Activated CD4-positive, CD25-positive, alpha-beta regulatory T cell treated with anti-CD3 and anti-CD28 coated beads, Interleukin-2, amount 50 U/mL, for 16 hours (primary cell): ENCODE measurements at regions not wholly inside any gene's neighbourhood (a gene's known extent, or its start where the extent isn't known, plus 50 kb on each side); places are given as distances from the start of the nearest gene placed in this dataset.

Experiments used
- DNase-seq: peaks from one replicate; pipeline ENCODE4 v3.0.0-alpha.2; 2020; ENCODE audit warnings: low read depth, low spot score

GRCh38 chr10:20954519-20954918 lies 57.4 kb upstream of the NEBL start:
- DNase-seq: no peak

- DNase-seq: no peak
Observed at GRCh38 chr10:20953120-20953519, 56.0 kb upstream of the NEBL start.

- DNase-seq: no peak
Observed at GRCh38 chr10:20949967-20950366, 52.9 kb upstream of the NEBL start.

GRCh38 chr10:20948686-20949327 lies 51.7 kb upstream of the NEBL start:
- DNase-seq: no peak
